Natural killer cell (primary cell): ENCODE measurements at regions not wholly inside any gene's neighbourhood (a gene's known extent, or its start where the extent isn't known, plus 50 kb on each side); places are given as distances from the start of the nearest gene placed in this dataset.

Experiments used
- ATAC-seq, 3 donors: fragments of 150-1000 bp in 2 of 3; fragments of 200-7000 bp in 1 of 3; cut with Tn5 transposase; 1 replicate in 1 of 3; 2 replicates in 2 of 3; pipeline ENCODE4 v1.10.0; 2021; ENCODE audit warnings: mild to moderate bottlenecking in 2 of 3, moderate library complexity in 2 of 3
- DNase-seq, 2 donors: peaks; one replicate each; pipeline versions ENCODE4 v3.0.0 to v3.0.0-alpha.2; 2013 to 2021; ENCODE audit warnings: mixed read lengths in 1 of 2
- H3K27ac ChIP-seq: one replicate; pipeline ENCODE4 v1.5.1; 2013; ENCODE audit warnings: mild to moderate bottlenecking, low read length
- H3K27me3 ChIP-seq: one replicate; pipeline ENCODE4 v1.6.1; 2013; ENCODE audit warnings: low read length; ENCODE audit not compliant: control insufficient read depth, insufficient read depth
- H3K36me3 ChIP-seq: one replicate; pipeline ENCODE4 v1.6.1; 2013; ENCODE audit warnings: low read length; ENCODE audit not compliant: control insufficient read depth, insufficient read depth
- H3K4me1 ChIP-seq: one replicate; pipeline ENCODE4 v1.6.1; 2013; ENCODE audit warnings: low read length; ENCODE audit not compliant: control insufficient read depth, insufficient read depth
- H3K4me3 ChIP-seq: one replicate; pipeline ENCODE4 v1.5.1; 2013; ENCODE audit warnings: low read length
- H3K9me3 ChIP-seq: one replicate; pipeline ENCODE4 v1.6.1; 2013; ENCODE audit warnings: low read length; ENCODE audit not compliant: control insufficient read depth, insufficient read depth
- H3K27ac Mint-ChIP-seq, 2 donors: one replicate each; pipeline ENCODE4 v1.8.0; 2022; ENCODE audit warnings: mild to moderate bottlenecking in 2 of 2, mixed read lengths in 2 of 2, moderate library complexity in 1 of 2
- H3K27me3 Mint-ChIP-seq, 2 donors: one replicate each; pipeline ENCODE4 v1.8.0; 2022; ENCODE audit warnings: low read depth in 2 of 2, mixed read lengths in 2 of 2
- H3K36me3 Mint-ChIP-seq: one replicate; pipeline ENCODE4 v1.8.0; 2022; ENCODE audit warnings: mixed read lengths
- H3K4me1 Mint-ChIP-seq, 2 donors: one replicate each; pipeline ENCODE4 v1.8.0; 2022; ENCODE audit warnings: mixed read lengths in 2 of 2
- H3K4me3 Mint-ChIP-seq: one replicate; pipeline ENCODE4 v1.8.0; 2022; ENCODE audit warnings: mild to moderate bottlenecking, moderate library complexity, mixed read lengths
- H3K9me3 Mint-ChIP-seq, 2 donors: one replicate each; pipeline ENCODE4 v1.8.0; 2022; ENCODE audit warnings: mixed read lengths in 2 of 2
- WGBS: methylation state at CpG from one replicate; pipeline ENCODE4 v1.1.7; 2013; ENCODE audit warnings: missing lambda C conversion rate; ENCODE audit not compliant: insufficient coverage; 5-methylcytosine and 5-hydroxymethylcytosine counted together
- intact Hi-C: fragments of 100-400 bp; cut with micrococcal nuclease; formaldehyde crosslinking; loops from one replicate; pipeline ENCODE4 v1.14.2; 2022
- TF ChIP-seq, protein P1 (sequence below): fragments of 200-600 bp; IDR thresholded peaks from one replicate; pipeline ENCODE4 v1.8.0; 2022; ENCODE audit warnings: antibody characterized with exemption

DNA sequence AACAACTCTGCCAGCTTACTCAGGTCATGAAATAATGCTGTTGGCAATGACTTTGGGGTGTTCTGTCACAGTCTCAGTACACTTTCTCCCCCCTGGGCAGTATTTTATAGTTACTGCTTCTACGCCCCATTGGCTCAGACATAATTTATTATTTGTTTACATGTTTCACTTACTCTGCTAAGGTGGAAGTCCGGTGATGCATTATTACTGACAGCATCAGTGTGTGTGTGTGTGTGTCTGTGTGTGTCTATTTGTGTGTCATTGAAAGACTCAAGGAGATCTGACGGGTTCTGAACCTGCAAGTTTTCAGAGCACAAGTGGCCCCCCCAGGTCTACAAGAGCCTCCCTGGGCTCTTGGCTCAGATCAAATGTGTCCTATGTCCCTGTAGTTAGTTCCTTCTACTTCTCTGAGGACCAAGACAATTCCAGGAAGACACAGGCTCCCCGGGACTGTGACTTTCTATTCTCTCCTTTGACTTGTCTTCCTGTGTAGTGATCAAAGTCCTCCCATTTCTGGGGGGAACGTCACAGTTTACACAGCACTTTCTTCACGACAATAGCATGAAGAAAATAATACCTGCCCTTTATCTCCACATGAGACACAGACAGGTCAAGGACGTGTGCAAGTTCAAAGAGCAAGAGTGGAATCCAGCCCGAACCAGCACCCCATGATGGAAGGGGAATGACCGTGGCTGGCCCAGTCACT is 283.7 kb upstream of the GATB start:
- H3K9me3 Mint-ChIP-seq = peaks cover 0 to 3% of the 10 kb centered on the region in 2 donors
- H3K4me1 Mint-ChIP-seq = peaks cover 0 to 8% of the 10 kb centered on the region in 2 donors
- no peak for ATAC-seq
- Histone ChIP-seq H3K27ac (no peak overlapping the region), H3K36me3 (no peaks in the 10 kb centered on the region), H3K9me3 (no peaks in the 10 kb centered on the region), H3K4me3 (no peak overlapping the region), H3K27me3 (peaks cover 9% of the 10 kb centered on the region), H3K4me1 (peaks cover 10% of the 10 kb centered on the region)
- intact Hi-C loops = loop anchor here (10.0 kb wide), 1 partner anchor 350 kb away; no protein-coding TSS in a partner anchor
- WGBS = 82% methylated on average over 9 of the region's 9 CpGs
- TF ChIP-seq, protein P1, sequence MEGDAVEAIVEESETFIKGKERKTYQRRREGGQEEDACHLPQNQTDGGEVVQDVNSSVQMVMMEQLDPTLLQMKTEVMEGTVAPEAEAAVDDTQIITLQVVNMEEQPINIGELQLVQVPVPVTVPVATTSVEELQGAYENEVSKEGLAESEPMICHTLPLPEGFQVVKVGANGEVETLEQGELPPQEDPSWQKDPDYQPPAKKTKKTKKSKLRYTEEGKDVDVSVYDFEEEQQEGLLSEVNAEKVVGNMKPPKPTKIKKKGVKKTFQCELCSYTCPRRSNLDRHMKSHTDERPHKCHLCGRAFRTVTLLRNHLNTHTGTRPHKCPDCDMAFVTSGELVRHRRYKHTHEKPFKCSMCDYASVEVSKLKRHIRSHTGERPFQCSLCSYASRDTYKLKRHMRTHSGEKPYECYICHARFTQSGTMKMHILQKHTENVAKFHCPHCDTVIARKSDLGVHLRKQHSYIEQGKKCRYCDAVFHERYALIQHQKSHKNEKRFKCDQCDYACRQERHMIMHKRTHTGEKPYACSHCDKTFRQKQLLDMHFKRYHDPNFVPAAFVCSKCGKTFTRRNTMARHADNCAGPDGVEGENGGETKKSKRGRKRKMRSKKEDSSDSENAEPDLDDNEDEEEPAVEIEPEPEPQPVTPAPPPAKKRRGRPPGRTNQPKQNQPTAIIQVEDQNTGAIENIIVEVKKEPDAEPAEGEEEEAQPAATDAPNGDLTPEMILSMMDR = no peak
- no peak for DNase-seq
- H3K4me3 Mint-ChIP-seq = no peak overlapping the region
- H3K27me3 Mint-ChIP-seq = peaks cover 20 to 21% of the 10 kb centered on the region in 2 donors
- peaks cover 11% of the 10 kb centered on the region for H3K36me3 Mint-ChIP-seq
- H3K27ac Mint-ChIP-seq = no peak overlapping the region

DNA sequence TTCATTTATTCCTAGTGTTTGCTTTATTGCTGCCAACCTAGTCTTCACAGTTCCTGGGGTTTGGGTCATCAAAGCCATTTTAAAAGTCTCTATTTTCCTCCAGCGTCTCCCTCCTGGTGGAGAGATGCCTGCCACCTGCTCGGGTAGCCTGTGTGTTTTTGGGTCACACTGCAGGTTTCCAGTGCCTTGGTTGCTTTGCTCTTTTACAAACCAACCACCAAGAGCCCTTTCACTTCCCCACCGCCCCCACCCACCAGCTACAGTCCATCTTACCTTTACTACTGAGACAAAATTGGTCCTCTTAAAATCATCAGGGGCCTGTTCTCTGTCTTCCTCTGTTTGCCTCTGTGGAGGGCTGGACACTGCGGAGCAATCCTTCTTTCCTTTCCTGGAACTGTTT is 280.5 kb upstream of the GATB start:
- peaks cover 0 to 3% of the 10 kb centered on the region in 2 donors for H3K9me3 Mint-ChIP-seq
- Histone ChIP-seq H3K4me3 (no peak overlapping the region), H3K27me3 (peaks cover 9% of the 10 kb centered on the region), H3K27ac (no peak overlapping the region), H3K9me3 (no peaks in the 10 kb centered on the region), H3K36me3 (no peaks in the 10 kb centered on the region), H3K4me1 (peaks cover 10% of the 10 kb centered on the region)
- H3K27ac Mint-ChIP-seq = no peak overlapping the region
- peaks cover 11% of the 10 kb centered on the region for H3K36me3 Mint-ChIP-seq
- 59% methylated on average over 4 of the region's 4 CpGs for WGBS
- H3K4me3 Mint-ChIP-seq = no peak overlapping the region
- H3K27me3 Mint-ChIP-seq = peaks cover 17 to 20% of the 10 kb centered on the region in 2 donors
- TF ChIP-seq, protein P1 = no peak
- intact Hi-C loops = loop anchor here (10.0 kb wide), 1 partner anchor 354 kb away; no protein-coding TSS in a partner anchor
- ATAC-seq (no peak), DNase-seq (no peak)
- H3K4me1 Mint-ChIP-seq = peaks cover 0 to 8% of the 10 kb centered on the region in 2 donors

GRCh38 chr4:152039691-152040090 is 278.9 kb upstream of the GATB start:
- DNase-seq = no peak
- TF ChIP-seq, protein P1 = no peak
- no peak for ATAC-seq
- Histone ChIP-seq H3K36me3 (no peaks in the 10 kb centered on the region), H3K9me3 (no peaks in the 10 kb centered on the region), H3K27ac (no peak overlapping the region), H3K4me1 (no peaks in the 10 kb centered on the region), H3K4me3 (no peak overlapping the region), H3K27me3 (no peaks in the 10 kb centered on the region)
- H3K9me3 Mint-ChIP-seq = peaks cover 0 to 3% of the 10 kb centered on the region in 2 donors
- H3K27me3 Mint-ChIP-seq = peaks cover 8 to 20% of the 10 kb centered on the region in 2 donors
- no peak overlapping the region for H3K4me3 Mint-ChIP-seq
- intact Hi-C loops = loop anchor here (10.0 kb wide), 1 partner anchor 355 kb away; no protein-coding TSS in a partner anchor
- H3K27ac Mint-ChIP-seq = no peak overlapping the region
- no peaks in the 10 kb centered on the region for H3K4me1 Mint-ChIP-seq
- peaks cover 11% of the 10 kb centered on the region for H3K36me3 Mint-ChIP-seq
- WGBS = 97% methylated on average over 2 of the region's 5 CpGs
